ENCODE measurements at regions not wholly inside any gene's neighbourhood (a gene's known extent, or its start where the extent isn't known, plus 50 kb on each side); places are given as distances from the start of the nearest gene placed in this dataset.

DNA sequence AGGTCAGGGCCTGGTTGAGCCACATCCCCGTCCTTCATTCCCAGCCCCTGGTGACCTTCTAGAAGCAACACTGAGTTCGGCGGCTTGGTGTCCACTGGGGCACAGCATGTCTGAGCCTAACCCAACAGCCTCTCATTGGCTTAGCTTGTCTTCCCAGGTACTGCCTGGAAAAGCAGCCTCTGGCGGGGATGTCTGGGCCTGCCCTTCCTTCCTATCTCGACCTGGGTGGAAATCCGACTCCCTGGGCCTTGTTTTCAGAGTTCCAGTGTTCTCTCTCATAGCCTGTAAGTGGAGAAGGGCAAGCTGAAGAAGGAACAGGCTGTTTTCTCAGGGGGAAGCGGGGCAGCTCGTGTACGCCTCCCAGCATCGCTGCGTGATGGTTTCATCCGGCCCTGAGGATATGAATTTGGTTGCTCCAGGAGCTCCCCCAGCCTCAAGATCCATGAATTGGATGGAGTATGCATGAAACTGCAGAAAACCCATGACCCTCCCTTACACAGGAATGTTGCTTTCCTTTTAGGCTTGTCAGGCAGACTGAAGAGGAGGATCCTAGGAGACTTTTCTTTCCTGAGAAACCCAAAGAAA is 116.5 kb upstream of the IRF2BP2 start:
- no peak for TF ChIP-seq POLR2A (IDR thresholded peaks at IDR 0.05; ENCODE audit: low read length)
- TF ChIP-seq GATA1 (IDR thresholded peaks at IDR 0.05; ENCODE audit: low read depth, low read length) = no peak
